ENCODE measurements at regions not wholly inside any gene's neighbourhood (a gene's known extent, or its start where the extent isn't known, plus 50 kb on each side); places are given as distances from the start of the nearest gene placed in this dataset.

- DNase-seq = no peak
- H3K9me3 Mint-ChIP-seq = no peaks in the 10 kb centered on the region
Observed at GRCh38 chr16:86632206-86632605, 53.9 kb downstream of the FOXL1 start.

DNA sequence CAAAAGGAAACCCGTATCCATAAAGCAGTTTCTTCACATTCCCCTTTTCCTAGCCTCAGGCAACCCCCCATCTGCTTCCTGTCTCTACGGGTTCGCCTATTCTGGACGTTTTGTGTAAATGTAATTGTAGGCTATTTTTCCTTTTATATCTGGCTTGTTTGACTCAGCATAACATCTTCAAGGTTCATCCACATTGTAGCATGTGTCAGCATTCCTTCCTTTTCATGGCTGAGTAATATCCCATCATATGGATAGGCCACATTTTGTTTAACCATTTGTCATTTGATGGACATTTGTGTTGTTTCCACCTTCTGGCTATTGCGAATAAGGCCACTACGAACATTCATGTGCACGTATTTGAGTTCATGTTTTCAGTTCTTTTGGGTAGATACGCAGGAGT, 54.6 kb downstream of the FOXL1 start:
- Mint-ChIP-seq H3K9me3 (no peaks in the 10 kb centered on the region), H3K4me1 (no peaks in the 10 kb centered on the region), H3K27me3 (peaks cover 36% of the 10 kb centered on the region), H3K27ac (no peak overlapping the region), H3K4me3 (no peak overlapping the region)
- DNase-seq (no peak), ATAC-seq (no peak)

More at GRCh38 chr16:86632206-86632605, 53.9 kb downstream of the FOXL1 start:
- H3K27me3 Mint-ChIP-seq = peaks cover 29% of the 10 kb centered on the region
- no peak overlapping the region for H3K27ac Mint-ChIP-seq
- H3K4me3 Mint-ChIP-seq = no peak overlapping the region
- ATAC-seq = no peak
- H3K4me1 Mint-ChIP-seq = no peaks in the 10 kb centered on the region

GRCh38 chr16:86634292-86634691, 55.9 kb downstream of the FOXL1 start:
- DNase-seq (no peak), ATAC-seq (no peak)
- Mint-ChIP-seq H3K27ac (no peak overlapping the region), H3K4me1 (no peaks in the 10 kb centered on the region), H3K27me3 (peaks cover 42% of the 10 kb centered on the region), H3K4me3 (no peak overlapping the region), H3K9me3 (no peaks in the 10 kb centered on the region)

DNA sequence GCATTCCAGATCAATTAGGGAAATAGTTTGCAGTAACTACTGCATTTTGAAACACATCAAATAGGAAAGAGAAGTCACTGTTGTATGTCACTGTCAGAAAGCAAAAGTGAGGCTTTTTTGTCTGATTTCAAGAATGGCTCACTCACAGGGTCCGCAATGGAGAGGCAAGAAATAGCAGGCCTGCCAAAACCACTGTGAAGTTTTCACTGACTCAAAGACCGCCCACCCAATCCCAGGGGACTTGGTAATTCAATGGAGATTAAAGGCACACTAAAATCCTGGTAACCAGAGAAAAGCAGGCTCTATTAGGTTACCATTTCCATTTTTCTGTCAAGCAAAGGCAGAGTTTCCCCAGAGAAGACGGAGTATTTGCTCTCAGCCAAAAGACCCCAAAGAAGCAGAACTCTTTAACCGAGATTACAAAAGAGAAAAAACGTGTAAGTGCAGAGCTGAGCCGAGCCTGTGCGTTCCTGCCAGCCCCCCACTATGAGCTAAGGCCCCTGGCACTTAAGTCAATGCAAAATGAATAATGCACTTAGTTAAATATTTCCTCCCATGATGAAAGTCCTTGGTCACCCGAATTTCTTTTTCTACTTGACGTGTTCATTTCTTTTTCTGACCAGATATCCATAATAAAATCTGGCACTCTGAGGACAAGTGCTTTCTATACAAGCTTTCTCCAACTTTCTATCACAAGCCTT, 57.0 kb downstream of the FOXL1 start:
- no peaks in the 10 kb centered on the region for H3K9me3 Mint-ChIP-seq
- peaks cover 41% of the 10 kb centered on the region for H3K27me3 Mint-ChIP-seq
- H3K27ac Mint-ChIP-seq = no peak overlapping the region
- H3K4me3 Mint-ChIP-seq = no peak overlapping the region
- H3K4me1 Mint-ChIP-seq = no peaks in the 10 kb centered on the region
- DNase-seq (no peak), ATAC-seq (no peak)

GRCh38 chr16:86635926-86636325, 57.6 kb downstream of the FOXL1 start:
- ATAC-seq (no peak), DNase-seq (no peak)
- Mint-ChIP-seq H3K9me3 (no peaks in the 10 kb centered on the region), H3K4me3 (no peak overlapping the region), H3K27ac (no peak overlapping the region), H3K4me1 (no peaks in the 10 kb centered on the region), H3K27me3 (peaks cover 35% of the 10 kb centered on the region)

DNA sequence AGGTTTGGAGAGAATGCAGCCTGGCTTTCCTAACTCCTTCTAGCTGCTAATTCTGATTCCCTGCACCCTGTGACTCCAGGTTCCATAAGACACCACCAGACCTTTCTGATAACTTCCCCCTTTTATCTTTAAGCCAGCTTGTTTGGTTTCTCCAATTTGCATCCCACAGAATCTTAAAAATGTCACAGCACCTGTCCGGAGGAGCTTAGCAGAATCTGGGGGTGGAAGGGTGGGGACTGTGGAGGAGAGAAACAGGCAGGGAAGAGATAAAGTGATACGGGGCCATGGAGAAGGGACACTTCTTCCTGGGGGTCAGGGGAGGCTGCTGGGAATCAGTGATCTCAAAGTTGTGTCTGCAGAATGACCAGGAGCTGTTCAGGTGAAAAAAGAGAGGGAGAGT, 59.4 kb downstream of the FOXL1 start:
- Mint-ChIP-seq H3K4me3 (no peak overlapping the region), H3K9me3 (no peaks in the 10 kb centered on the region), H3K27ac (no peak overlapping the region), H3K4me1 (no peaks in the 10 kb centered on the region), H3K27me3 (peaks cover 30% of the 10 kb centered on the region)
- ATAC-seq (no peak), DNase-seq (no peak)

GRCh38 chr16:86638642-86639041, 60.3 kb downstream of the FOXL1 start:
- no peak for ATAC-seq
- Mint-ChIP-seq H3K4me1 (no peaks in the 10 kb centered on the region), H3K4me3 (no peak overlapping the region), H3K27ac (no peak overlapping the region), H3K9me3 (no peaks in the 10 kb centered on the region), H3K27me3 (peaks cover 30% of the 10 kb centered on the region)
- DNase-seq = no peak

- Mint-ChIP-seq H3K27ac (no peak overlapping the region), H3K27me3 (peaks cover 30% of the 10 kb centered on the region), H3K4me1 (no peaks in the 10 kb centered on the region), H3K9me3 (no peaks in the 10 kb centered on the region), H3K4me3 (no peak overlapping the region)
- ATAC-seq = no peak
- no peak for DNase-seq
Observed at GRCh38 chr16:86639354-86639753, 61.0 kb downstream of the FOXL1 start.

- DNase-seq (no peak), ATAC-seq (no peak)
- H3K4me1 Mint-ChIP-seq = no peaks in the 10 kb centered on the region
- H3K4me3 Mint-ChIP-seq = no peak overlapping the region
- peak overlapping the region in 1 of 2 donors; percentile 15 for H3K27ac Mint-ChIP-seq
- no peaks in the 10 kb centered on the region for H3K9me3 Mint-ChIP-seq
- peaks cover 25% of the 10 kb centered on the region for H3K27me3 Mint-ChIP-seq
Observed at GRCh38 chr16:86640265-86640843, 62.0 kb downstream of the FOXL1 start.

DNA sequence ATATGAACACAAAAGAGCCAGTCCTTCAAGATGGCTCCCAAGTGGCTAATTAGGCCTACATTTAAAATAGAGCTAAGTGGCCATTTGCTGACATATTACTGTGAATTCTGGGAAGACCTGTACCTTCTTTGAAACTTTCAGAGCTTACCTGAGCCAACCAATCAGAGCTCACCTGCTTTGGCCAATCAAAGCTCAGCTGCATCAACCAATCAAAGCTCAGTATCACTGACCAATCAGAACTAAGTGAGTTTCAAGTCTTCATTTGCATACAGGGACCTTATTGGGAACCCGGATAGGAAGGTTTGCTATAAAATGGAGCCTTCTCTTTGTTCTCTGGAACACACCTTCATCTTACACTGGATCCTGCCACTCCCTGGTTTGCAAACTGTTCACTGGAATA, 63.7 kb downstream of the FOXL1 start:
- no peak overlapping the region for H3K4me3 Mint-ChIP-seq
- peaks cover 4 to 16% of the 10 kb centered on the region in 2 donors for H3K9me3 Mint-ChIP-seq
- ATAC-seq (no peak), DNase-seq (no peak)
- no peak overlapping the region for H3K27ac Mint-ChIP-seq
- H3K4me1 Mint-ChIP-seq = no peaks in the 10 kb centered on the region
- H3K27me3 Mint-ChIP-seq = peaks cover 32% of the 10 kb centered on the region

DNA sequence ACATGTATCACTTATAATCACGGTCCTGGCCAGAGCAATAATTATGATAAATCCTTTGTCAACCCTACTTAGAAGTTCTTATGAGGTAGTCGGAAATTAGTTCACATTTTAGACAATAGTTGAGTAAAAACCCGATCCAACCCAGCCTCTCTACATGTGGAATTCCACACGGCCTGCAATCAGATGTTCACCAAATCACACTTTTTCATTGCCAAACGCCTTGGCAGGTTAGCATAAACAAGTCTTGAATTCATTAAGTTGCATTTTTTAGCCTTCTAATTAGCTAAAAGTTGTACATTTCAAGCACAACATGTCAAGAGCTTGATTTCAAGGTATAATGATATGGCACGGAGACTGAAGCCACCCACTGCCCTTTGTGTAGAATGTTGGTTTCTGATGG, 65.3 kb downstream of the FOXL1 start:
- Mint-ChIP-seq H3K27ac (no peak overlapping the region), H3K9me3 (peaks cover 17 to 32% of the 10 kb centered on the region in 2 donors), H3K4me1 (no peaks in the 10 kb centered on the region), H3K27me3 (peaks cover 19% of the 10 kb centered on the region), H3K4me3 (no peak overlapping the region)
- no peak for ATAC-seq
- no peak for DNase-seq

DNA sequence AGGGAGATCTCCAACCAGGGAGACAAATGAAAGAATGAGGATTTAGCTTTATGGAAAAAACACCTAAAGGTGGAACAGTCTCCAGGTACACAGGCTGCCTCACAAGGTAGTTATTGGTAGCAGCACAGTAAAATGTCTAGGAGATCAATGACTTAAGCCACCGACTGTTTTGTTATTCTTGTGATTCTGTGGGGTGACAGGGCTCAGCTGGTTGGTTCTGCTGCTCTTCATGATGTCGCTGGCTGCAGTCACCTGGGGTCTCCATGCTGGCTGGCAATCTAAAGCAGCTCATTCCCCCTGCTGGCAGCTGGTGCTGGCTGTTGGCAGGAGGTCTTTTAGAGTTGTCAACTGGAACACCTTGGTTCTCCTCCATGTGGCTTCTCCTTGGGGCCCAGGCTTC, 69.2 kb downstream of the FOXL1 start:
- DNase-seq (no peak), ATAC-seq (no peak)
- Mint-ChIP-seq H3K4me3 (no peak overlapping the region), H3K27ac (no peak overlapping the region), H3K9me3 (peaks cover 17 to 34% of the 10 kb centered on the region in 2 donors), H3K4me1 (no peaks in the 10 kb centered on the region), H3K27me3 (peaks cover 19% of the 10 kb centered on the region)

DNA sequence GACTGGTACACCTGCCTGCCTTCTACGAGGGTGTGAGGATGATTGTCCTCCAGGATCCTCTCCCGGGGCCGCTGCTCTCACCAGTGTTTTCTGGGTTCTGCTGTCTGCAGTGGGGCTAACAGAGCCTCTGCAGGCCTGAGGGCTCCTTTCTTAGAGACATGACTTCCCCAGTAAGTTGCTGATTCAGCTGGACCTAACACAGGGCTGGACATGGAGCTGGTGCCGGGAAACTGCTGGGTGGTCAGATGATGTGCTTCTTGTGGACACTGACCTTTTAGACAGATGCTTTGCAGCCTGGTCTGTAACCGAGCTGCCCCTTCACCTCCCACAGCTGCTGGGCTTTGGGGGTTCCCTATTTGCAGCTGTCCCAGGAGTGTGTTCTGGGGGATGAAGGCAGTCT, 71.5 kb downstream of the FOXL1 start:
- H3K4me1 Mint-ChIP-seq = no peaks in the 10 kb centered on the region
- H3K27ac Mint-ChIP-seq = peak overlapping the region in 1 of 2 donors; percentile 48
- H3K4me3 Mint-ChIP-seq = no peak overlapping the region
- ATAC-seq = no peak
- peaks cover 19% of the 10 kb centered on the region for H3K27me3 Mint-ChIP-seq
- H3K9me3 Mint-ChIP-seq = peaks cover 17 to 40% of the 10 kb centered on the region in 2 donors
- DNase-seq = no peak

DNA sequence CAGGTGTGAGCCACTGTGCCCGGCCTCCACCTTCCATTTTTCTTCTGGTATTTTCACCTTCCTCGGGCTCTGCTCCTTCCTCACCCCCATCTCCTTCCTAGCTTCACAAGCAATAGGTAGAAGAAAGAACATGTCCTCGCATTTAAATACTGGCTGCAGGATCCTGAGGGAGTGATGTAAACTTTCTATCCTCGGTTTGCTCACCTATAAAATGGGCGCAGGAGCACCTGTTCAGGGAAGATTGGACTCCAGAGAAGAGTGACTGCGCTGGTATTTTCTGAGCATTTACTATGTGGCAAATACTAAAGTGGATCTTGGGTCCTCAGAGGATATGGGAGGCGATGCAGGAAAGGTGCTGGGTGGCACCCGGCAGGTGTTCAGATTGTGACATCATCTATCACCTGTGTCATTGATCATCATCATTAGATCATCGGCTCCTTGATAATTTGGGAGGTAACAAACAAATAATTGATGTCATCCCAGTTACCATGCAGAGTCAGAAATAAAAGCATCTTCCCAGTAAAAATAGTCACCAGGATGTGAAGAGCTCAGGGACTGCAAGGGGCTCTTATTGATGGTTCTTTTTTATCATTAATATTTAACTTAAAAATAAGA, 72.8 kb downstream of the FOXL1 start:
- Mint-ChIP-seq H3K9me3 (peaks cover 17 to 34% of the 10 kb centered on the region in 2 donors), H3K4me1 (no peaks in the 10 kb centered on the region), H3K4me3 (no peak overlapping the region), H3K27me3 (peaks cover 11% of the 10 kb centered on the region), H3K27ac (no peak overlapping the region)
- ATAC-seq (no peak), DNase-seq (no peak)

- peaks cover 16 to 27% of the 10 kb centered on the region in 2 donors for H3K9me3 Mint-ChIP-seq
- no peaks in the 10 kb centered on the region for H3K4me1 Mint-ChIP-seq
- H3K27ac Mint-ChIP-seq = no peak overlapping the region
- ATAC-seq (no peak), DNase-seq (no peak)
- H3K4me3 Mint-ChIP-seq = no peak overlapping the region
- H3K27me3 Mint-ChIP-seq = peaks cover 4% of the 10 kb centered on the region
Observed at GRCh38 chr16:86651823-86652222, 73.5 kb downstream of the FOXL1 start.

GRCh38 chr16:86653285-86654006, 75.1 kb downstream of the FOXL1 start:
- H3K4me3 Mint-ChIP-seq = no peak overlapping the region
- peaks cover 7% of the 10 kb centered on the region for H3K27me3 Mint-ChIP-seq
- ATAC-seq (no peak), DNase-seq (no peak)
- no peaks in the 10 kb centered on the region for H3K4me1 Mint-ChIP-seq
- peaks cover 0 to 15% of the 10 kb centered on the region in 2 donors for H3K9me3 Mint-ChIP-seq
- H3K27ac Mint-ChIP-seq = no peak overlapping the region
